GM21619 (cell line): ENCODE measurements at regions not wholly inside any gene's neighbourhood (a gene's known extent, or its start where the extent isn't known, plus 50 kb on each side); places are given as distances from the start of the nearest gene placed in this dataset.
"Not testable (repeated sequence)": the region's sequence is repeated elsewhere in the genome, so short reads cannot be mapped to it uniquely, and the experiment has no call there.

ENCODE experiments used
- ATAC-seq: cut with Tn5 transposase; IDR thresholded peaks from one replicate; pipeline ENCODE4 v1.9.1; 2021; ENCODE audit not compliant: unreplicated experiment

DNA sequence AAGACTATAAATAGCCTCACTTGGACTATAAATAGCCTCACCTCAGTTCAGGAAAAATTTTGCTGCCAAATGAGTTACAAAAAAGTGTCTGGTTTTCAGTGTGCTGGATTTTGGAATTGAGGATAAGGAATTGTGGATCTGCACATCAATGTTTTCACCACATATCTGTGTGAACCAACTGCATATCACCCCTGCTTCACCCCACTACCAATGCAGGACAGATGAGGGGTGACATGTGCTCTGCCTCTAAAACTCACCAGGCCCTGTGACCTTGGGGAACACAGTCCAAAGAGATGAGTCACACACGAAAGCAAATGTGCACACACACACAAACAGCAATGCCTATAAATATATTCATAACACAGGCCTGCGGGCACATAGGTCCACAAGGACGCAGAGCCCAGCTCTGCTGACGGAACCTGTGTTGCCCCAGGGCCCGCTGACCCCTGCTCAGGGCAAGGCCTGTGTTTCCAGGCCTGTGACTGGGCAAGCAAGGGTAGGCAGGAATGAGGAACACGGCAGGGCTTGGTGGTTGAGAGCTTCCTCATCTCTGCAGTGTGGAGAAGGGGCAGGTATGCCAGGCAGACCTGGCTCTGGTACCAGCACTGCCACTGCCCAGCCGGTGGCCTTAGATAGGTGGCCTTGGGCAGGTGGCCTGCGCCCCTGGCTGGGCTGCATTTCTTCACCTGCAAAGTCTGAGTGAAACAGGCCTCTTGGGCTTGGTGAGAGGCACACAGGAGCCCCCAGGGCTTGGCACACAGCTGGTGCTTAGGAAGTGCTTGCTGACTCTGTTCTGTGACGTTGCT lies 82.4 kb downstream of the ARL6IP4 start:
- ATAC-seq: no peak

DNA sequence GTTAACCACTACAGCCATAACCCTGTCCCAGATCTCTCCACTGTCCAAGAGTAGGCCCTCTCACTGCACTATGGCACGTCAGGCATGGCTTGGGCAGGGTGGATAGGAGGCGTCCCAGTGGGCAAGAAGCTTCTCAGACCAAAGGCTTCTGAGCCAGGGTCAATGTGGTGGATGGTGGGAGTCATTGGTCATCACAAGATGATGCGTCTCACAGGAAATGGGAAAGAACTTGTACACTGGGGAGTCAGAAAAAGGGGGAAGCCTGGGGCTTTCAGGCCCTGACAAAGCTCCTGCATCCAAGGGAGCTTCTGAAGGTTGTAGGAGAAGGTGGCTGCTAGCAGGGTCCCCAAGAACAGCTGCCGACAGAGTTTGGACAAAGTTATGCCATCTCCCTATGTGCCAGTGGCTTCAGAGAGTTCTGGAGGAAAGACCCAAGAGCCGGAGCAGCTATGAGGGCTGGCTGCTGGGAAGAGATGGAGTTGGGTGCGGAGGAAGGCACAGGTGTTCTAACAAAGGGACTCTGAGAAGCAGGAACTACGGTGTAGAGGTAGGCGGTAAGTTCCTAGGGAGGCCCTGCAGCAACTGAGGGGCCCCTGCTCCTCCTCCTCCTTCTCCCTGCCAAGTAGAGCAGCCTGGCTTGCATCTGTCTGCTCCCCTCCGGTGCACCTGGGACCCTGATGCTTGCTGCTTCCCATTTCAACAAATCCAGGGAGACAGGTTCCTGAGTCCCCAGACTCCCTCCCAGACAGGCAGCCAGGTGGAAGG lies 81.1 kb downstream of the ARL6IP4 start:
- no peak for ATAC-seq

DNA sequence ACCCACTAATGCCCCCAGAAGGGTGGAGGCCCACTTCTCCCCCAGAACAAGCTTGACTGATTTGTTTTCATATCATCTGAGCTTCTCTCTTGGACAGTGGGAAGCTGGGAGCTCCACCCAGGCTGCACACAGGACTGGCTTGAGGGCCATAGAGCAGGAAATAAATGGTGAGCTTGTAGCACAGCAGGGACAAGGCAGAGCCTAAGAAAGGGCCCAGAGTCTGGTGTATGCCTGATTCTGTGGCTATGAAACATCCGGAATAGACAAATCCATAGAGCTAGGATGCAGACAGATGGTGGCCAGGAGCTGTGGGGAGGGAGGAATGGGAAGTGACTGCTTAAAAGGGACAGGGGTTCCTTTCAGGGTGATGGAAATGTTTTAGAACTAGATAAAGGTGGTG lies 79.0 kb downstream of the ARL6IP4 start:
- no peak for ATAC-seq

DNA sequence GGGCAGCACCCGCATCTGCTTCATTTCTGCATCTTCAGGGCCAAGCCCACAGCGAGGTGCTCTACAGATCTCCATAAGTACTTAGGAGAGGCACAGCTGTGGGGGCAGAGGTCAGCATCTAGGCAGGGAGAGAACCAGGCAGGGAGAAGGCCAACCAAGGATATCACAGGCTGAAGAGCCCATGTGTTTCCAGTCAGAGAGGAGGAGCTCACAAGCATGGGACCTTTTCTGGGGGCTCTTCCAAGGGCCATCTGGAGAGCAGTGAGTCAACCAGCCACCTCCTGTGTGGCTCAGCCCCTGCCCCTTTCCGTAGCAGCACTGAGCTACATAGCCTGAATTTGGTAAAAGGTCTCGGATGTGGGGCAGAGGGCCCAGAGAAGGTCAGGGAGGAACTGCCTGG lies 78.5 kb downstream of the ARL6IP4 start:
- ATAC-seq: no peak

DNA sequence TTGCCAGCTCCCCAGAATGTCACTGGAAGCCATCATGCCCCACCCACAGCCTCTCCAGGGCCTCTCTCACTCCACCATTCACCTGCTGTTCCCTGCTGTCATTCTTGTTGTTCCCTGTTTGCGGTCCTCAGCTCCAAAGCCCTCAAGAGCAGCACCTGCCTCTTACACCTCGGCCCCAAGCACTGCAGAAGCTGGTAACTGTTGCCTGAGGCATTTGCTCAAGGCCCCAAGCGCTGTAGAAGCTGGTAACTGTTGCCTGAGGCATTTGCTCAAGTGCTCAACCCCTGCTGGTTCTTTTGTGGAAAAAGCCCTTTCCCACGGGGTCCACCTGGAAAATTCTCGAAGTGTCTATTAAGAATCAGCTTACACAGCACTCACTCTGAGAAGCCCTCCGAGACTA lies 78.0 kb downstream of the ARL6IP4 start:
- no peak for ATAC-seq

DNA sequence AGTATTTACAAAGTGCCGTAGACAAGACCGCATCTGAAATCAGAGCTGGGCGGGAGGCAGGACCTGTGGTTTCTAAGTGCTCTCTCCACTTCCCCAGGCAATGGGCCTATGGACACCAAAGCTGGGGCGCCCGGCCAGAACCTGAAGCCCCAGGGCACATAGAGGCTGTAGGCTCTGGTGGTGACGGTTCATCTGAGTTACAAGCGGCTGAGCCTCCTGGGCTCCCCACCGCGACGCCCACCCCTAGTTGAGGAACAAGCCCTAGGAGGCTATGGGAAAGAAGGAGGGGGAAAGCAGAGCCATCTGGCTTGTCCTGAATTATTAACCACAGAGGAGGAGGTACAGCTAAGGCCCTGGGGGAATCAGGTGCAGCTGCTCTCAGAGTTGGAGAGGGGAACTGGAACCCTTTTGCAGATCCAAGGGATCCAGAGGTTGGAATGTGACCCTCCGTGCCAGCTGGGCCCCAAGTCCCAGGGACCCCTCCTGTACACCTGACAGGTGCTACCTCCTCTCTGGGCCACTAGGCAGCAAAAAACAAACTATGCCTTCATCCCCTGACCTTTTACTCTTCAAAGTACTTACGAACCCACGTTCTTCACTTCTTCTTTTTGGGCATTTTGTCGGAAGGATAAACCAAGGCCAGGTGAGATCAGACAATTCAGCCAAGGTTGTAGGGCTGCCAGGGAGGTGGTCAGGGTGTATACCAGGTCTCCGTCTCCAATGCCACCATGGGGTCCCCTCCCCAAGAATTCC lies 77.2 kb downstream of the ARL6IP4 start:
- ATAC-seq: no peak

DNA sequence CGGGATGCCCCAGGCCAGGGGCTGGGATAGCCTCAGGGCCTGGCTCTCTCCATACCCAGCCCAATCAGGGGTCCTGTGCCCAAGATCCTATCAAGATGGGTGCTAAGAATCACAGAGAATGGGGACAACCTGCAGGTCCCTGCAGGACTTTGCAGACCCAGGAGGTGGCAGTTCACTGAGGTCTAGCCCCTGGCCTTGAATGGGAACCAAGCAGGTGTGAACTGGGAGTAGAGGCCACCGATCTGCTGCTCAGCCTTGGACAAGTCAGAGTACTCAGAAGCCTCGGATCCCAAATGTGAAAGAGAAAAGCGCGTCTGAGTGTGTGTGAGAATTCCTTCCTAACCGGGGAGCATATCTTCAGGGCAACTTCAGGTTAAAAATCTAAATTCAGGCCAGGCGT lies 76.2 kb downstream of the ARL6IP4 start:
- ATAC-seq: no peak

DNA sequence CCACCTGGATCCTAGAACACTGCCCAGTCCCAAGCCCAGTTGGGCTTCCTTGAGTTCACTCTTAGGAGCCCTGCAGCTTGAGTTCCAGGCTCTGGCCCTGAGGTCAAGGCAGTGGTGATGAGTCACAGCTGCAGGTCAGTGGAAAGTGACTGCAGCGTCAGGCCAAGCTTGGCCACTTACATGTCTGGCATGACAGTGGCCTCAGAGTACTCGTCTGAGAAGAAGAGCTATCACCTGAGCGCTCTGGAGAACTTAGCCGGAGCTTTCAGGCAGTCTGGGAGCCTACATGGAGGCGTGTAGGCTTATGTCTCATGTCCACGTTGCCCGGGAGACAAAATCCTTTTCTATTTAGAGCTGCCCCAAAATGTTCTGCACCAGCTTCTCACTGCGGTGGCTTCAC lies 75.6 kb downstream of the ARL6IP4 start:
- no peak for ATAC-seq

DNA sequence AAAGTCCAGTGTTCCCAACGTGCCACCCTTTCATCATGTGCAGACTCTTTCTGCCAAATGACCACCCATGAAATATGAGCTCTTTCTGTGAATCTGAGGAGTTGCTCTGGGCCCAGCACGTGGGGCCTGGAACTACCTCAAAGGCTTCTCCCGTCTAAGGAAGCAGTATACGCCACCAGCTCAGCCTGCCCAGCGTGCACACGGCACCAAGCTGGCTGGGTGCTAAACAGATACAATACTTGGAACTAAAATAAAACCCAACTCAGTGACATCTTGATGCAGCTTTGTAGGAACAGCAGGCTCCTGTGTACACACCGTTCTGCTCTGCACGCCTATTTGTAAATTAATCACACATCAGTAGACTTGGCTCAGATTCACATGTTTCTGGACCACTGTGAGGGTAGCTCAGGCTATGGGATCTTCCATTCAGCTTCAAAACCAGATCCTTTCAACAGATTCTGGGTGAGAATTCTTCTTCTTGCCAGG lies 74.8 kb downstream of the ARL6IP4 start:
- no peak for ATAC-seq

DNA sequence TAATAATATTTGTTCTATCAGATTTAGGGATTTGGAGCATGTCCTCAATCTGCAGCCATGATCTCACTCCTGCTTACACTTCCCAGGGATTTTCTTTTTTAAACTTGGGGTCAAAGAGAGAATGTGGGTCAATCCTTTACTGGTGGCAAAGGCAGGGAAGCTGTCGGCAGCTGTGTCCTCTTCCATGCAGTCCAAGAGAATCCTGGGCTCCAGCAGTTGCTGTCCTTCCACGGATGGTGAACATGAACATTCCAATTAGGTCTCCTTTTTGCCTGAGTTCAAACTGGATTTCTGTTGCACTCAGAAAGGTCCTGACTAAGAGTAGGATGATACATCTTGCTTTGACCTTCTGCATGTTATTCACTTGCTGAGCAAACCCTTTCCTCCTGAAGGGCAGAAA lies 73.9 kb downstream of the ARL6IP4 start:
- ATAC-seq: no peak

DNA sequence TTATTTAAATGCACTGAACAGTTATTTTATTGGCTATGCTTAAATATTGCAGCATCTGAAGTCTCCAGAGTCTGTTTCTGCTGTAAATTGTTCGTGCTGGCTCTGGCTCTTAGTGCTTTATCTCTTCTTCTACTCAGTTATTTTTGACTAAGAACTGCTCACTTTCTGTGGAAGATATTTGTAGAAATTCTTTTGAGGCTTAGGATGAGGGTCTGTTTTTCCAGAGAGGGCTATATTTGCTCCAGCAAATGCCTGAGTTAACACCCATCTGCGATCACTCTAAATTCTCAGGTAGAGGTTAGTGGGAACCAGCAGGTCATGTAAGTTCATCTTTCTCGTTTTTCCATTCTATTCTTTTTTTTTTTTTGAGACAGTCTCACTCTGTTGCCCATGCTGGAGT lies 71.1 kb downstream of the ARL6IP4 start:
- ATAC-seq: no peak

DNA sequence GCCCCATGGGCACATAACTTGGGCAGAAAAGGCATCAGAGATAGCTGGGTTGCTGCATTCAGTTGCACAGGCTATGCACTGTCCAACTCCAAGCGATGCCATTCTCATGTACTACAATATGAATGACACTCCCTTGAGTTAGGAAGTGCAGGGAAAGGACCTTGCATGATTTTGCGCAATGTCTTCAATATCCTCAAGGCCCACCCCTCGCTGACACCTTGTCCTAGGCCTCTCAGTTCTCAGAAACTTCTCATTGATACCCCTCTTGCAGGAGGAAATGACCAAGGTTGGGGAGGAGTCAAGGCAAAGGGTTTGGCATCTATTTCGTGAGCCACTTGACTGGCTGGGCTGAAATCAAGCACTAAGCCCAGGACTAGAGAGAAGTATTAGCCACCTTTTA lies 70.4 kb downstream of the ARL6IP4 start:
- no peak for ATAC-seq

DNA sequence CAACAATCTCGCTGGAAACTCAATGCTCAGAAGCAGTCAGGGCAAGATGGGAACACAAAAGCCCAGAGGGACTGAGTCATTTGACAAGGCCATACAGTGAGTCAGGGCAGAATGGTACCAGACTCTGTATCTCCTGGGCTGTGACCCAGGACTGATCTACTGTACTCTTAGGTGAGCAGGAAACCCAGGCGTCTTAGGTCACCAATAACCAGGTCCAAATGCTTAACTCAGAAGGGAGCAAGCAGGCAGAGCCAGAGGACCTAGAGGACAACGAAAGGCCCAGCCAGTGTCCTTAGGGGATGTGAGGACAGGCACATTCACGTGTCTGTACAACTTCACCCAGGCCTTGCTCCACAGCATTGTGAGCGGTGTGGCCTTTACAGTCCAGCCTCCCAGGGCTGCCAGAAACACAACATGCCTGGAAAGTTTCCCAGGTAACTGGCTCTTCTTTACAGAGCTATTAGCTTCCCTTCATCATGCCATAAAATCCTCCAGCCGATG lies 69.9 kb downstream of the ARL6IP4 start:
- no peak for ATAC-seq

DNA sequence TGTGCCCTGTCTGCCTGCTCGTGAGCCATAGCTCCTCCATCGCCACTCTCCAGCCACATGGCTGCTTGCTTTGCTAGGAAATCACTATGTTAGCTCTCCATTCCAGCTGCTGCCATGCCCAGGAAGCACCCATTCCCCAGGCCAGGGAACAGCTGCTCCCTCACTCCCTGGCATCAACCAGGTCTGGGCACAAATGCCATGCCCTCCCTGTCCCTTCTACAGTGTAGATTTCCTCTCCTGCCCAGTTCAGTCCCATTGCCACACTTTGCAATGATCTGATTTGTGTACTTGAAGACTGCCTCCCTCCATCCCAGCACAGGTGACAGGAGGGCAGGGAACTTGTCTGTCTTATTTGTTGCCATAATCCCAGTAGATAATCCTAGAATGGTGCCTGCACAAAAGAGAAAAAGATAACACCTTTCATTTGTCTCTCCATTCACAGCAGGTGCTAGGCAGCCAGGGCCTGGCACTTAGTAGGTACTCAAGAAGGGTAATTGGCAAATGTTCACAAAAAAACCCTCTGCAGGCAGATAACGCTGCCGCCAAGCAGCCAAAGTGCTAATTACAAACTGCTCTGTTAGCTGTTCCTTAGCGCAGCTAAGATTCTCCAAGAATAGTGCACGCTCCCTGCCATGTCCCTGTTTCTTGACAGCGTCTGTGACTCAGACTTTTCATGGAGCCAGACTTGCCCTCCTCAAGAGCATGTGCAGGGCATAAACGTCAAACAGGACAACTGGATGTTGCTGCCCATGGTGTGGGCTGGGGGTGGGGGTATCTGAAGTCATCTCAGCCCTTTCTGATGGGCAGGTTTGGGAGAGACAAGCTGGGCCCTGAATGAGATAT lies 69.1 kb downstream of the ARL6IP4 start:
- no peak for ATAC-seq

DNA sequence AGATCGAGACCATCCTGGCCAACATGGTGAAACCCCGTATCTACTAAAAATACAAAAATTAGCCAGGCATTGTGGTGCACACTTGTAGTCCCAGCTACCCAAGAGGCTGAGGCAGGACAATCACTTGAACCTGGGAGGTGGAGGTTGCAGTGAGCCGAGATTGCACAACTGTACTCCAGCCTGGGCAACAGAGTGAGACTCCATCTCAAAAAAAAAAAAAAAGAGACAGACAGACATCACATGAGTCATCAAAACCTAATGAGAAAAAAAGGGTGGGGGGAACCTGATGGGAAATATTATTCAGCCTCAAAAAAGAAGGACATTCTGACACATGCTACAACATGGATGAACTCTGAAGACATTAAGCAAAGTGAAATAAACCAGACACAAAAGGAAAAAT lies 67.4 kb downstream of the ARL6IP4 start:
- not testable (repeated sequence) for ATAC-seq

DNA sequence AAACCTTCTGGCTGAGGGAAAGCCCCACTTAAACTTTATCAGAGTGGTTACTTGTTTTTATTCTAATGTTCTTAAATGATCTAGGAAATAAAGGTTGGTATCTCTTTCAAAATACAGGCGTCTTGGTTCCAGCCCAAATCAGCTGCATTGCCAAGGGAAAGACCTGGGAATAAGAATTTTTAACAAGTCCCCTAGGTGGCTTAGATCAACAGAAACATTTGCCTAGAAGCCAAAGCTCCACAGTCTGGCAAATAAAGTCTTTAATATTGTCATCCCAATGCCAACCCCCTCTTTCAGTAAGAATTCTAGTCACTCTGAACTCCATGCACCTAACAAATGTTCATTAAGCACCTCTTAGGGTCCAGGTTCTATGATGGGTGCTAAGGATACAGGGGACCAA lies 66.8 kb downstream of the ARL6IP4 start:
- no peak for ATAC-seq

DNA sequence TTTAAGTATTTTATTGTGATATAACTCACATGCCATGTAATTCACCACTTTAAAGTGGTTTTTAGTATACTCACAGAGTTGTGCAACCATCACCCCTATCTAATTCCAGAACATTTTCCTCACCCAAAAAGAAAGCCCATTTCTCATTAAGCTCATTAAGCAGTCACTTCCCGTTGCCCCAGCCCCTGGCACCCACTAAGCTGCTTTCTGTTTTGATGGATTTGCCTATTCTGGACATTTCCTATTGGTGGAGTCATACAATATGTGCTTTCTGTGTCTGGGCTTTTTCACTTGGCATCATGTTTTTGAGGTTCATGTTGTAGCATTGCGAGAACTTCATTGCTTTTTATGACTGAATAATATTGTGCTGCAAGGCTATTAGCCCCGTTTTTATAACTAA lies 66.0 kb downstream of the ARL6IP4 start:
- no peak for ATAC-seq

DNA sequence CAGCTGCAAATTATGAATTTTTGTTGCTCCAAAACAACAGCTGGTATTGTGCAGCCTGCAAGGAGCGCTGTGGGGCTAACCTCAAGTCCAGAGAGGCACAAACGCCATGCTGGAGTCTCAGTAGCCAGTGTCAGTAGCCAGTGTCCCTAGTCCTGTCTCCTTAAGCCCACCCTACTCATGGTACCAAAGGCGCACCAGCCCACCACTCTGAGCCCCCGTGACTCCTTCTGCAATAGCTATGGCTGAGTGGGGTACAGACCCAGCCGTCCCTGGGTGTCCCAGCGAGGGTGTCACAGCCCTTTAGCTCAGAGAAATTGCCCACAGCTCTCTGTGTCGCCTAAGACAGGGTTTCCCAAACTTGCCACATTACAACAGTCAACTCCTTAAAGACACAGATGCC lies 65.2 kb downstream of the ARL6IP4 start:
- no peak for ATAC-seq

DNA sequence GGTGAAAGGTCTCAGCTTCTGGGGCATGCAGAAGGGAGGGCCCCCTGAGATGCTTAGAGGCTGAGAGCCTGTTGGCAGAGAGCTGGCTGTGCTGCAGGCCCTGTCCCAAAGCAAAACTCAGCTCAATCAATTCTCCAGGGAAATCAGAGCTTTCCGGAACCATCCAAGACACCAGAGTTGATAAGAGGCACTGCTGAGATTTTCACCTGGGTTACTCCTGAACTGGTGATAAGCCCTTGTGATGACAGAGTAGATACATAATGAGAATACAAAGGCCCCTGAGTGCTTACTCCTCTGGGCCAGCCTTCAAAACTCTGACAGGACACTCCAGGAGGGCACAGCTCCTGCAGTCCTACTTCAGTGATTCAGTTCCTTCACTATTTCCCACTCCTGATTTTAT lies 63.9 kb downstream of the ARL6IP4 start:
- ATAC-seq: no peak

DNA sequence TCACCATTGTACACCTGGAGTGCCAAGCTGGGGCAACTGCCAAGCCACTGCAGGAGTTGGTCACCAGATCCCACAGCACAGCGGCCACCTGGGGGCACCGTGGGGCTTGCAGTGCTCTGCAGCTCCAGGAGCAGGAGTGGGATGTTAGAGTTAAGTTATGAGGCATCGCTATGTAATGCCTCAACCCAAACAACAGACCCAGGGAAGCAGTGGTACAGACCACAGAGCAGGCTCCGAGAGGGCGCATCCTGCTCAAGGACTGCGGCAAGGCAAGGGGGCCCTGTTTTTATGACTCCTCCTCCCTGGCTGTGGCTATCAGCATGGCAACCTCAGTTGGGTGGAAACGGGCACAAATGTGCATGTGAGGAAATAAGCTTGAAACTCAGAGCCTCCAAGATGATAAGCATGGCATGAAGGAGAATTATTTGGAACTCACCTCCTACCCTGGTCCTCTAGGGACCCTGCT lies 63.1 kb downstream of the ARL6IP4 start:
- no peak for ATAC-seq
